ENCODE measurements at regions not wholly inside any gene's neighbourhood (a gene's known extent, or its start where the extent isn't known, plus 50 kb on each side); places are given as distances from the start of the nearest gene placed in this dataset.
"Not testable (repeated sequence)": the region's sequence is repeated elsewhere in the genome, so short reads cannot be mapped to it uniquely, and the experiment has no call there.

DNA sequence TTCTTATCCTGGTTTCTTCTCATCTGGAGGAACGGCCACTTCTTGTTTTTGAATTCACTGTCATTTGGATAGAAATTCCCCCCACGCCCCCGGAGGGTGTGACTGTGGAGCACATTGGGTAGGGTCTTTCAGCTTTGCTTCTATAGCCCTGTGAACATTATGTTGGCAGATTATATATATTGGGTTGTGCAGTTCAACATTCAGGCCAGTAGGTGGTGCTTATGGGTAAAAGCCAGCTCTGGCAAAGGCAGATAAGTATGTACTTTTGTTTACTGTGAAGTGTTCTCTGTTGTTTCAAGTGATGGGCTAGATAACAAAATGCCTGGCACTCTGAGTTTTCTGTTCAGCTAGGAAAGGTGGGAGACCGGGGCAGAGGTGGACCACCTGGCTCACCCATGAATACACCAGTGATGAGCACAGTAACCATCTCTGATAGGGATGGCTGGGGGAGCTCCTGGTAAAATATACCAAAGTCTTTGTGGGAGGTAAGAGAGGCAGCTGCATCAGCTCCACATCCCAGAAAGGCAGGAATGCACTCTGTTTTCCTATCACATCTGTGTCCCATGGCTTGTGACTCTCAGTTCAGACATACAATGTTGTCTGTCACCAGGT is 1348.2 kb upstream of the RAG2 start:
- Mint-ChIP-seq H3K27me3 (no peaks in the 10 kb centered on the region), H3K4me3 (no peak overlapping the region), H3K9me3 (peaks cover 12% of the 10 kb centered on the region), H3K27ac (no peak overlapping the region), H3K36me3 (no peaks in the 10 kb centered on the region), H3K4me1 (no peaks in the 10 kb centered on the region)
- ATAC-seq, result no peak

DNA sequence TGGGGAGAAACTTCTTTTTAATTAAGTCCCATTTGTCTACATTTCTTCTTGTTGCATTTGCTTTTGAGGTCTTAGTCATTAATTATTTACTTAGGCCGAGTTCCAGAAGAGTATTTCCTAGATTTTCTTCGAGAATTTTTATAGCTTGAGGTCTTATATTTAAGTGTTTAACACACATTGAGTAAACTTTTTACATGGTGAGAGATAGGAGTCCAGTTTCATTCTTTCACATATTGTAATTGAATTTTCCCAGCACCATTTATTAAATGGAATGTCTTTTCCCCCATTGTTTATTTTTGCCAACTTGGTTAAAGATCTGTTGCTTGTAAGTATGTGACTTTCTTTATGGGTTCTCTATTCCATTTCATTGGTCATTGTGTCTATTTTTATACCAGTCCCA is 1344.0 kb upstream of the RAG2 start:
- ATAC-seq, result no peak
- Mint-ChIP-seq H3K36me3 (no peaks in the 10 kb centered on the region), H3K27me3 (no peaks in the 10 kb centered on the region), H3K4me1 (no peaks in the 10 kb centered on the region), H3K4me3 (no peak overlapping the region), H3K27ac (no peak overlapping the region), H3K9me3 (peaks cover 9% of the 10 kb centered on the region)

DNA sequence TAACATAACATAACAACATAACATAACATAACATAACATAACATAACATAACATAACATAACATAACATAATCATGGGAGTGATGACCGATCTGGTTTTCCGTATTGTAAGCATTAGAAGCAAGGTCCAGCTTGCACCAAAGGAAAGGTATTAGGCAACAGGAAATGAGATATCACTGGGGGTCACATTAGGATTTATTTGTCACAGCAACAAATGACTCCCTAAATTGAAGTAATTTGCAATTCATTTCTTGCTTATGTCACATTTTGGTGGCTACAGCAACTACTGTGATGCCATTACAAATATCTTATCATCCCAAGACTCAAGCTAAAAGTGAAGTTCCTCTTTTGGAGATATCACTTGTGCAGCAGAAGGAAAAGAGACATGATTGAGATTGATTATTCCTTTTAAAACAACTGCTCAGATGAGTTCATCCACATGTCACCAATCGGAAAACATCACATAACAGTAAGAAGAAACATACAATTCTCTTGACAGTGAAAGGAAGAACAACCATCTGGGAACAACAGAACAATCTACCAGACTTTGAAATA is 1331.1 kb upstream of the RAG2 start:
- H3K36me3 Mint-ChIP-seq, result no peaks in the 10 kb centered on the region
- peaks cover 3% of the 10 kb centered on the region for H3K9me3 Mint-ChIP-seq
- no peaks in the 10 kb centered on the region for H3K27me3 Mint-ChIP-seq
- no peaks in the 10 kb centered on the region for H3K4me1 Mint-ChIP-seq
- no peak overlapping the region for H3K4me3 Mint-ChIP-seq
- no peak for ATAC-seq
- H3K27ac Mint-ChIP-seq, result no peak overlapping the region

DNA sequence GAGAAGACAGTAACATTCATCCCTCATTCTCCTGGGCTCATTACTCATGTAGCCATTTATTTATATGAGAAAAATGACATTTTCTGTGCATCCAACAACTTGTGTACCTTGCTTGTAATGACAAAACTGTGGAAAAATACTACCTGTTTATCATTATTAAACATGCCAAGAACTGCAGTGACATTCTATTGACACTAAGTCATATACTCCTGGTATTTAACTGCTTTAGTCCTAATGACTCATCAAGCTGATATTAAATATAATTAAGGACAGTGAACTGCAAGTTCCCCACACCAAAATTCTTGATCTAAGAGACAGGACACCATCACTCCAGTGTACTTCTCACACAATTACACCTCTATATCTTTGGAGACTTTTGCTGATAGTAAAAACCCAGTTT is 1328.7 kb upstream of the RAG2 start:
- no peaks in the 10 kb centered on the region for H3K27me3 Mint-ChIP-seq
- peaks cover 3% of the 10 kb centered on the region for H3K9me3 Mint-ChIP-seq
- H3K36me3 Mint-ChIP-seq, result no peaks in the 10 kb centered on the region
- no peak for ATAC-seq
- no peaks in the 10 kb centered on the region for H3K4me1 Mint-ChIP-seq
- no peak overlapping the region for H3K4me3 Mint-ChIP-seq
- no peak overlapping the region for H3K27ac Mint-ChIP-seq

DNA sequence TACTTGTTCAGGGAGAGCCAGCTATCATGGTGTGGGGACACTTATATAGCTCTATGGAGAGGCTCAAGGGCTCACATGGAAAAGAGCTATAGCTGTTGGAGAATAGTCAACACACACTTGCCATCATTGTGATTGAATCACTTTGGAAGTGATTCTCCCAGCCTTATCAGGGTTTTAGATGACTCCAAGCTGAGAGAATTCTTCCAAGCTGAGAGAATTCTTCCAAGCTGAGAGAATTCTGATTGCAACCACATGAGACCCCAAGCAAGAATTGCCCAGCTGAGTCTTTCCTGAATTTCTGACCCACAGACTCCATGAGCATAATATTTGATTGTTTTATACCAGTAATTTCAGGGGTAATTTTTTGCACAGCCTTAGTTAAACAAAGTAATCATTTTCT is 1318.3 kb upstream of the RAG2 start:
- no peak for ATAC-seq
- H3K27ac Mint-ChIP-seq, result no peak overlapping the region
- no peaks in the 10 kb centered on the region for H3K27me3 Mint-ChIP-seq
- H3K36me3 Mint-ChIP-seq, result no peaks in the 10 kb centered on the region
- H3K4me3 Mint-ChIP-seq, result no peak overlapping the region
- peaks cover 3% of the 10 kb centered on the region for H3K9me3 Mint-ChIP-seq
- no peaks in the 10 kb centered on the region for H3K4me1 Mint-ChIP-seq

DNA sequence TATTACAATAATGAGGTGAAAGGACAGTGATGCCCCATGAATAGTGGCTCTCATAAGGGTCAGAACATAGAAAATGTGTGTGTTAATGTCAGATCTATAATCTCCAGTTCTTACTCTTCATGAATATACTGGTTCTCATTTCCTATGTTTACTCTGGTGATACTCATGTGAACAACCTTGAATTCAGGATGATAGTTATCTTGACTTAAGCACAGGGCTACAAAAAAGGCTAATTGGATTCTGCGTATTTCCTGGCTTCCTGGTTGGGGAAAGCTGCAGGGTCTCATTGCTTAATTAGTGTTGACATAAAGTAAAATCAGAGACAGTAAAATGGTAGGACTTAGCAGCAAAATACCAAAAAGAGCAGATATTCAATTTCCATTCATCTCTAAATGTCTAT is 1316.8 kb upstream of the RAG2 start:
- Mint-ChIP-seq H3K4me1 (no peaks in the 10 kb centered on the region), H3K27me3 (no peaks in the 10 kb centered on the region), H3K4me3 (no peak overlapping the region)

DNA sequence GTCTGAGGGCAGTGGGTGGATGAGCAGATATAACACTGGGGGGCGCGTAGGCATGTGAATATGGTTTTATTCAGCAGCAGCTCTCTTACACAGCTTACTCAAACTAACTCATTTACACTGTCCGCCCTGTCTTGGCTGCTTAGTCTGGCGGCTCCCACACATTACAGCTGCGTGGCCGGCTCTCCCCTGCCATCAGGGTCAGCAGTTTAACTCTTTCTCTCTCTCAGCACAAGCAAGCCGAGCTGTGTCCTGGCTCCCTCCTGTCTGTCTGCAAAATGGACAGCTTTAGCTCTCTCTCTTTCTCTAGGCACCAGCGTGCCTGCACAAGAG is 1310.1 kb upstream of the RAG2 start:
- no peak for ATAC-seq
- peaks cover 6% of the 10 kb centered on the region for H3K9me3 Mint-ChIP-seq

More for the DNA sequence above, 1316.8 kb upstream of the RAG2 start:
- H3K36me3 Mint-ChIP-seq, result no peaks in the 10 kb centered on the region
- peaks cover 3% of the 10 kb centered on the region for H3K9me3 Mint-ChIP-seq
- ATAC-seq, result no peak
- no peak overlapping the region for H3K27ac Mint-ChIP-seq

DNA sequence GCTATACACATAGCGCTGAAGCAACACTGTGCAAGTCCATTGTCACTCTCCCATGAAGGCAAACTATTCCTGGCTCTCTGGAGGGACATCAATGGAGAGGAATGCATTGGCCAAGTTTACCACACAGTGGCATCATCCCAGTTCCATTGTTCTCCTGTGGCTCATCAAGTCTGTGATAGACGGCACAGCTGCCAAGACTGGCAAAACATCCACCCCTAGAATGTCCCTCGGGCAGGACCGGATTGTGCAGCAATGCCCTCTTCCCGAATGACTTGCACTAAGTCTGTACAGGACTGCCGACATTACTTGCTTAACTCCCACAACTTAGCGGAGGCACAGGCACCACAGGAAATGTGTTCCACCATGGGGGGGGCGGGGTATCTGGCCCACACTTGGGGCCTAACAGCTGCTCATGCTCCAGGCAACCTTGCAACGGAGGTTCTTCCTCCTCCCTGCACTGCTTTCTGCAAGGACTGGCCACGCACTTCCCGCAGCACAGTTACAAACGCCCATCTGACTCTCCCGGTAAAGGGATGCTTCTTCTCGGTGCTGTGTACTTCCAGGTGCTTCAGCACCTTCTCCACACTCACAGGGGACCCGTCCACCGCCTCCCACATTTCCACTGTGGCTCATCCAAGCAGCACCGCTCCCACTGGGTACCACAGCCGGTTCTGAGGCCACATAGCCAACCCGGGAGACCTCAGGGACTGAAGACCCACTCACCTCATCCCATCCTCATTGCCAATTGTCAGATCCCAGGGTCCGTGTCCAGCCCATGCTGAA is 1309.6 kb upstream of the RAG2 start:
- ATAC-seq, result no peak
- Mint-ChIP-seq H3K9me3 (peaks cover 6% of the 10 kb centered on the region), H3K27me3 (no peaks in the 10 kb centered on the region), H3K4me1 (no peaks in the 10 kb centered on the region), H3K4me3 (no peak overlapping the region), H3K36me3 (no peaks in the 10 kb centered on the region), H3K27ac (no peak overlapping the region)

More for the DNA sequence above, 1310.1 kb upstream of the RAG2 start:
- Mint-ChIP-seq H3K4me1 (no peaks in the 10 kb centered on the region), H3K4me3 (no peak overlapping the region), H3K27me3 (no peaks in the 10 kb centered on the region), H3K36me3 (no peaks in the 10 kb centered on the region), H3K27ac (no peak overlapping the region)

DNA sequence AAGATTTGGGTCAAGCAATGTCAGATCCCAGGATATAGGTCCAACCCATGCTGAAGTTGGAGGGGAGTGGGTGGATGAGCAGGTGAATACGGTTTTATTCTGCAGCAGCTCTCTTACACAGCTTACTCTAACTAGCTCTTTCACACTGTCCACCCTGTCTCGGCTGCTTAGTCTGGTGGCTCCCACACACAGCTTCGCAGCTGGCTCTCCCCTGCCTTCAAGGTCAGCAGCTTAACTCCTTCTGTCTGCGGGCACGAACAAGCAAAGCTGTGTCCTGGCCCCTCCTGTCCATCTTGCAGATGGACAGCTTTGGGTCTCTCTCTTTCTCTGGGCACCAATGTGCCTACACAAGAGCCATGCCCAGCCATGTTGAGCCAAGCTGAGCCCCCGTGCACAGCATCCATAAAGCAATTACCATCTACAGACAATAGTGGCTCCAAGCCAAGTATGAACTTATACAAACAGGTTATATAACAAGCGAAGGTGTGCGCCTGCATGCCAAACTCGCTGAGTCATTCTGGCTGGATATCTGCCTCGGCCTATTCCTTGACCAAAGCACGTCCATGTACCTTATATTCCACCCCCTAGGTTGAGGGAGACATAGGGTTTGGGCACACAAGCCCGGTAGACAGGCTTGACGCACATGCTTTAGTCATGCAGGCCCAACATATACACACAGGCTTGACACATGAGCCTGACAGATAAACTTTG is 1307.8 kb upstream of the RAG2 start:
- Mint-ChIP-seq H3K4me3 (no peak overlapping the region), H3K27ac (no peak overlapping the region), H3K36me3 (no peaks in the 10 kb centered on the region), H3K9me3 (peaks cover 8% of the 10 kb centered on the region), H3K4me1 (no peaks in the 10 kb centered on the region), H3K27me3 (no peaks in the 10 kb centered on the region)
- ATAC-seq, result no peak

DNA sequence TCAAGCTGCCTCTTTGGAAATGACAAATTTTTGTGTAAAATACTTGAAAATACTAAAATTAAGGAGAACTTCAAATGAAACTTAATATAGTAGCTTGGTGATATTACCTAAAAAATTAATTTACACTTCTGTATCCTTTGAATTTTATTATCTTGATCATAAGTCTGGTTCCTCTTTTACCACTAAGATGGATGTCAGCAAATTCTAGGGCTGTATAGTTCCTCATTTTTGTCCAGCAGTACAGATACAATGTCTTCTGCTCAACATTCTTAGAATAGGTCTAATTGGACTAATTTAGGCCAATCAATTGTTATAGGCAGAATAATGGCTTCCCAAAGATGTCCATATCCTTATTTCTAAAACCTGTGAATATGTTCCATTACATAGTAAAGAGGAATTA is 1298.0 kb upstream of the RAG2 start:
- Mint-ChIP-seq H3K36me3 (no peaks in the 10 kb centered on the region), H3K9me3 (peaks cover 9% of the 10 kb centered on the region), H3K4me1 (no peaks in the 10 kb centered on the region), H3K27ac (no peak overlapping the region), H3K27me3 (no peaks in the 10 kb centered on the region), H3K4me3 (no peak overlapping the region)
- no peak for ATAC-seq

DNA sequence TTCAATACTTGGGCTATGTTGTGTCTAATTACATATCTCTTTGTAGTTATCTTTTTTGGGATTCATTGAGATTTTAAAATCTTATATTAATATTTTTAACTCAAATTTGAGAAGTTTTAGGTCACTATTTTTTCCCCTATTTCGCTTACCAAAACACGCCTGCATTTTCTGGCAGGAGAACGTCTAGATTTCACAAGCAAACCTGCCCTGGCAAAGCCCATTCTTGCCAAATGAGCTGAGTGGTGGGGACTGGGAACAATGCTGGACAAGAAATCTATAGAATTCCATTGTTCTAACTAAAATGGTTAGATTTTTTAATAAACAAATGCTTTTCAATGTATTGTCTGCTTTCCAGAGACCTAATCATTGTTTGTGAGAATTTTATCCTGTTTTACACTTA is 1283.7 kb upstream of the RAG2 start:
- Mint-ChIP-seq H3K36me3 (no peaks in the 10 kb centered on the region), H3K4me3 (no peak overlapping the region), H3K9me3 (peaks cover 7% of the 10 kb centered on the region), H3K27me3 (no peaks in the 10 kb centered on the region), H3K4me1 (no peaks in the 10 kb centered on the region), H3K27ac (no peak overlapping the region)
- no peak for ATAC-seq

DNA sequence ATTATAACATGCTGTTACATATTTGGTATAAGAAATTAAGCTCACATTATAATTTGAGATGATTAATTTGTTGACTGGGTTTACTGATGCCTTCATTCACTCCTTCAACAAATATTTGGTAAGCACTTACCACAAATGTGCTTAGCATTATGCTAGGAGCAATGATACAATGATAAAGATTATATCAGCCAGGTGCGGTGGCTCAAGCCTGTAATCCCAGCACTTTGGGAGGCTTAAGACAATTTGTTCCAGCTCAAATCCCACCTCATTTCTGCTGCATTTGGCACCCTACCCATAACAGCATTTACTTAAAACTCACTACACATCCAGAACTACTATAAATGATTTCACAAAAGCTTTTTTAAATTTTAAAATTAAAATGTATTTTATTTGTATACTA is 1263.6 kb upstream of the RAG2 start:
- Mint-ChIP-seq H3K9me3 (no peaks in the 10 kb centered on the region), H3K4me3 (no peak overlapping the region), H3K4me1 (no peaks in the 10 kb centered on the region), H3K27ac (no peak overlapping the region), H3K27me3 (no peaks in the 10 kb centered on the region), H3K36me3 (no peaks in the 10 kb centered on the region)
- no peak for ATAC-seq

DNA sequence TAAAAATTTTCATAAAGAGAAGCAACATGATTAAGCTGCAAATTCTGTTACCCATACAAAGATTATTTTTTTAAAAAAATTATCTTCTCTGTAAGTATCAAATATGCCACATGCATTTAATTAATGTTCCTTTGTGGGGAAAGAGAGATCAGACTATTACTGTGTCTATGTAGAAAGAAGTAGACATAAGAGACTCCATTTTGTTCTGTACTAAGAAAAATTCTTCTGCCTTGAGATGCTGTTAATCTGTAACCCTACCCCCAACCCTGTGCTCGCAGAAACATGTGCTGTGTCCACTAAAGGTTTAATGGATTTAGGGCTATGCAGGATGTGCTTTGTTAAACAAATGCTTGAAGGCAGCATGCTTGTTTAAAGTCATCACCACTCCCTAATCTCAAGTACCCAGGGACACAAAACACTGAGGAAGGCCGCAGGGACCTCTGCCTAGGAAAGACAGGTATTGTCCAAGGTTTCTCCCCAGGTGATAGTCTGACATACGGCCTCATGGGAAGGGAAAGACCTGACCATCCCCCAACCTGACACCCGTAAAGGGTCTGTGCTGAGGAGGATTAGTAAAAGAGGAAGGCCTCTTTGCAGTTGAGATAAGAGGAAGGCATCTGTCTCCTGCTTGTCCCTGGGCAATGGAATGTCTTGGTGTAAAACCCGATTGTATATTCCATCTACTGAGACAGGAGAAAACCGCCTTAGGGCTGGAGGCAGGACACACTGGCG is 1260.9 kb upstream of the RAG2 start:
- not testable (repeated sequence) for ATAC-seq, H3K27me3 Mint-ChIP-seq, H3K27ac Mint-ChIP-seq, H3K4me3 Mint-ChIP-seq, H3K9me3 Mint-ChIP-seq, H3K4me1 Mint-ChIP-seq, H3K36me3 Mint-ChIP-seq

DNA sequence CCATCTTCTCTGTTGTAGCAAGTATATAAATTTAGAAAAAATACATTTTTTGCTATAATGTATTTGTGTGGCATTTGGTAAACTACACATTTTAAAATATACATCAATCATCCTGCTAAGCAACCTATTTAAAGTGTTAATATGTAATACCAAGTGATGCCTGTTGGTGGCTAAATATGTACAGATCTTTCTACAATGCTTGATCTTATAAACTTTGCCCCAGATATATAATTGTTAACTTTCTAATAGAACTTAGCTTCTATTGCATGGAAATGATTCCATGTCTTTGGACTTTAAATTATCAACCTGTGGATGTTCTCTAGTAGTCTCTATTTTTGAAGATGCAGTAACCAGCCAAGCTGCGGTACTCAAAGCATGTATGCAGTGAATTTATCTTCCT is 1260.4 kb upstream of the RAG2 start:
- no peak for ATAC-seq
- Mint-ChIP-seq H3K4me1 (no peaks in the 10 kb centered on the region), H3K27me3 (no peaks in the 10 kb centered on the region), H3K27ac (no peak overlapping the region), H3K9me3 (peaks cover 5% of the 10 kb centered on the region), H3K4me3 (no peak overlapping the region), H3K36me3 (no peaks in the 10 kb centered on the region)

DNA sequence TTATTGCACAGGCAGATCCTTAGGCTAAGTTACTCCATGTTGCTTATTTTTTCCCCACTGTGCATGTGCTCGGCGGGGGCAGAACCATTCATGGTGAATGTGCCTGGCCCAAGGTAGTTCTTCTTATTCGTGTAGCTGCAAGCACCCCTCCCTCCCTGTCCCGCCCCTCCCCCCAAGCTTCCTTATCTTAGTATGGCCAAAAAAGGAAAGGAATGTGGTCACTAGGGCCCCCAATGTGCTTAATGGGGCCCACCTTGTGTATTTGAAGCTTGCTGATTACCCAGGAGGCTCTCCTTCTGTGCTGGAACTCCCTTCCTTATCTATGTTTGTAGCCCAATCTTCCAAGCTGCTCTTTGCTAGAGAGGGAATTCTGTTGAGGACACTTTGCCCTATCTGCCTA is 1259.7 kb upstream of the RAG2 start:
- H3K27me3 Mint-ChIP-seq, result no peaks in the 10 kb centered on the region
- no peaks in the 10 kb centered on the region for H3K36me3 Mint-ChIP-seq
- no peak for ATAC-seq
- H3K9me3 Mint-ChIP-seq, result peaks cover 5% of the 10 kb centered on the region
- H3K4me3 Mint-ChIP-seq, result no peak overlapping the region
- no peak overlapping the region for H3K27ac Mint-ChIP-seq
- no peaks in the 10 kb centered on the region for H3K4me1 Mint-ChIP-seq

Measured in stimulated activated memory B cell treated with anti-CD40 and anti-IgM and Interleukin-4, amounts not matched to agents 10 μg/mL and 1 μg/mL and 100 μg/mL, for 72 hours (primary cell).